HG02763 (cell line): ENCODE measurements at regions not wholly inside any gene's neighbourhood (a gene's known extent, or its start where the extent isn't known, plus 50 kb on each side); places are given as distances from the start of the nearest gene placed in this dataset.
"Not testable (repeated sequence)": the region's sequence is repeated elsewhere in the genome, so short reads cannot be mapped to it uniquely, and the experiment has no call there.

Experiments used
- ATAC-seq: cut with Tn5 transposase; IDR thresholded peaks from one replicate; pipeline ENCODE4 v1.9.1; 2021; ENCODE audit warnings: mild to moderate bottlenecking, moderate library complexity; ENCODE audit not compliant: unreplicated experiment

- ATAC-seq, result no peak
Measured at GRCh38 chr7:114293289-114294012, 121.2 kb upstream of the FOXP2 start.

- ATAC-seq, result no peak
Measured at GRCh38 chr7:114279901-114280300, 134.7 kb upstream of the FOXP2 start.

GRCh38 chr7:114273218-114273617, 141.4 kb upstream of the FOXP2 start:
- no peak for ATAC-seq

DNA sequence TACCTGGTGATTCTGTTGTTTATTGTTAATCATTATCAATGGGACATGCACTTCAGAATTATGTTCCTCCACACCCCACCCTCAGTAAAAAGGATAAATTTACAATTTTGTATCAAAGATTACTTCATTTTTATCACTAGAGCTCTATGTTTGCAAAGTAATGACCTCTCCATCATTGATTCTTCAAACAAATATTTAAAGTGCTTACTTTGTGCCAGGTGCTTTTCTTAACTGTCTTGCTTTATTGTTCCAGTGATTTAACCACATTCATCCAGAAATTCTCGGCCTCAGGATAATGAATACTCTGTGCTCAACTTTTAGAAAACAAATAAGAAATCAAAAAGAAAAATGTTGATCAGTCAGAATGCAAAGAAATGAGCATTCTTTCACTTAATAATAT, 144.9 kb upstream of the FOXP2 start:
- ATAC-seq, result no peak

DNA sequence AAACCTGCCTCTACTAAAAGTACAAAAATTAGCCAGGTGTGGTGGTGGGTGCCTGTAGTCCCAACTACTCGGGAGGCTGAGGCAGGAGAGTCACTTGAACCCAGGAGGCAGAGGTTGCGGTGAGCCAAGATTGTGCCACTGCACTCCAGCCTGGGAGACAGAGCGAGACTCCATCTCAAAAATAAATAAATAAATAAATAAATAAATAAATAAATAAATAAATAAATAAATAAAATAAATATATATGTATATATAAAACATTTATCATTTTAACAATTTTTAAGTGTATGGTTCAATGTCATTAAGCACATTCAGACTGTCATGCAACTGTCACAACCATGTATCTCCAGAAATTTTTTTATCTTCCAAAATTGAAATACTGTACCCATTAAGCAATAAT, 147.1 kb upstream of the FOXP2 start:
- not testable (repeated sequence) for ATAC-seq

DNA sequence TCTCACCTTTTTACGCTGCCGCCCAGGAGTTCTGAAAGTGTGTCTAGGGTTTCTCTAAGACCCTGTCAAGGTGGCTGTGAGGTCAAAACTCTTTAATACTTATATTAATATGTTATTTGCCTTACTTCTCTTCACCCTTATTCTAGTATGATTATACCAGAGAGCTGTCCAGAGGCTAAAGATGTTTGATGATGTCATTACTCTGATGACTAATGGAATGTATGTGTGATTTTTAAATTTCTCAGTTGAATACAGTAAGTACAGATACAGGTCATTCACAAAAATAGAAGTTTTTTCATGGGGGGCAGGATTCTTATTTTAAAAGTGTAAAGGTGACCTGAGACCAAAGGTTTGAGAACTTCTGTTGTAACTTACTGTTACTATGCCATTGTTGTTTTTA, 150.6 kb upstream of the FOXP2 start:
- ATAC-seq, result no peak

- no peak for ATAC-seq
Measured at GRCh38 chr7:114263219-114263618, 151.4 kb upstream of the FOXP2 start.

DNA sequence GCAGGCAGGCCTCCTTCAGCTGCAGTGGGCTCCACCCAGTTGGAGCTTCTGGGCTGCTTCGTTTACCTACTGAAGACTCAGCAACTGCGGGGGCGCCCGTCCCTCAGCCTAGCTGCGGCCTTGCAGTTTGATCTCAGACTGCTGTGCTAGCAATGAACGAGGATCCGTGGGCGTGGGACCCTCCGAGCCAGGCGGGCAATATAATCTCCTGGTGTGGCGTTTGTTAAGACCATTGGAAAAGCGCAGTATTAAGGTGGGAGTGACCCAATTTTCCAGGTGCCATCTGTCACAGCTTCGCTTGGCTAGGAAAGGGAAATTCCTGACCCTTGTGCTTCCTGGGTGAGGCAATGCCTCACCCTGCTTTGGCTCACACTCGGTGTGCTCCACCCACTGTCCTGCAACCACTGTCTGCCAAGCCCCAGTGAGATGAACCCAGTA, 159.2 kb upstream of the FOXP2 start:
- ATAC-seq, result no peak

GRCh38 chr7:114243646-114244045, 171.0 kb upstream of the FOXP2 start:
- ATAC-seq, result no peak

DNA sequence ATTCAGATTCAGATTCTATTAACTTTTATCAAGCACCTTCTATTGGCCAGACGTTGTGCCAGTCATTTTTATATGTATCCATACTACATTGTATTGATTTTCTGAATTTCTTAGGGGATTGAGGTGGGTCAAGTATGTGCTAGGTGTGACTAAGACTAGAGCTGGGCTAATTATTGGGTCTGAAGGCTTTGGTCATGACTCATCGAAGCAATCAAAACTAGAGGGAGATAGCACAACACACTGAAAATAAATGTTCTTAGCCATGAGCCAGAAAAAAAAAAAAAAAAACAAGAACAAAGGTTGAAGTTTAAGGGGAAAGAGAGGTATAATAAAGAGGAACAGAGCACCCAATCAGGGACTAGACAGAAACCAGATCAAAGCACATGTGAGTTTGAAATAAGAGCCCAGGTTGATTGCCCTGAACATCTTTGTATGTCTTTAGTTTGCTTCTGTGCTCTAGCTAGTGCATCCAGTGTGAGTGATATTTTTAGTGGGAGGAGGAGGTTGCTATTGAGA, 171.6 kb upstream of the FOXP2 start:
- no peak for ATAC-seq

- ATAC-seq, result no peak
Measured at GRCh38 chr7:114229246-114229645, 185.4 kb upstream of the FOXP2 start.

- no peak for ATAC-seq
Measured at GRCh38 chr7:114225784-114226183, 188.8 kb upstream of the FOXP2 start.

DNA sequence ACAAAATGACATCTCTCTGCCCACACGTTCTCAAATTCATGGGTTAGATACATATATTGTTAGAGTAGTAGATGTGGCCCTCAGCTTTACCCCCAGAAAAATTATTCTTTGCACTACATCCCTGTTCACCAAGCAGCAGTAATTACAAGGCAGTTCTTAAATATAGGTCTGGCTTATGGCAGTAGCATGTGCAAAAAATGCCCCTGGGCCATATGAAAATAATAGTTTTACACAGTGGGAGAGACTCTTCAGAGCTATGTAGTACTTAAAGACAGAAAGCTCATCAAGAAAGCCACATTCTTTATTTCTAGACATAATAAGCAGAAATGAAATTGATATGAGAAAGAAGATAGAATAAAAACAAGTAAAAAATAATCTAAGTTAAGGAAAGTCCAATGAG, 196.3 kb upstream of the FOXP2 start:
- no peak for ATAC-seq

- no peak for ATAC-seq
Measured at GRCh38 chr7:114217026-114217806, 197.4 kb upstream of the FOXP2 start.

DNA sequence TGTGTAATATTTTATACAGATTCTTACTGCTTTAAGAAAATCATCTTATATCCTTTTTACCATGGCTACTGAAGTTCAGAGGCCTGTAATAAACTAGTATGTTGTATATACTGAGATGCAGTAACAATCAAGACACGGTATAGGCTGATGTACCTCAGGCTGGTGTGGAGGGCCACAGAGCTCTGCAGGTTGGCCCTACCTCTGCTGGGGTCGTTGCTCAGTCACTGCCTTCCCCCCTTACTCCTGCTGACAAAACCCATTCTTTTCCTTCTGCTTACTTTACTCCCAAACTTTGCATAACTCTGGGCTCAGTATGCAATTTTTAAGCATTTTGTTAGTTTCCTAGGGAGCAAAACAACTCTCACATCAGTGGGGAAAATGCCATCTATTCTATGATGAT, 200.1 kb upstream of the FOXP2 start:
- ATAC-seq, result no peak

DNA sequence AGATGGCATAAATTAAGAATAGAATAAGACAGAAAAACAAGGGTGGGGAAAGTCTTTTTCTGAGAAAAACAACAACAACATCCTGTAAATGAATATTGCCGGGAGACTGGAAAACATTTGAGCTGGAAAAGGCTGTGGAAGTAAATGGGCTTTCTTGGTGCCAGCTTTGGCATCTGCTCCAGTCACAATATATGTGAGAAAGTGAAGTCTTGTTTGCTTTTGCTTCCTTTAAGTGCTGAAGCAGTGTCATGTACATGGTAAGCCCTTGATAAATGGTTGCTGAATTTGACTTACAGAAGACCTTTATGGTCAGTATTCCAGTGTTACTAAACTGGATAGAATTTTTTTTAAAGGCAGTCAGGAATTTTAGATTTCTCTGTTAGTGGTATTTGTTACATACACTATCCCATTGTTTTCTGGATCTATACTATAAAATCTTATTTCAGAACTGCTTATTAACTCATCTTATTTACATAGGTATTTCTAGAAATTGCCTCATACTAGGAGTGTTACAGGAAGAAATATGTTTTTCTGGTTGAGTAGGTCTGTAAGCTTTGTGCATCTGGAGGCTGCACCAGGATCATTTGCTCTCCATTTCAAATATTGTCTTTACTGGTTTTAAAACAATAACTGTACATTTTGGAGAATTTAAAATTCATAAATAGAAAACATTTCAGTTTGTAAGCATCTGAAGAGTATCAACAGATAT, 201.7 kb upstream of the FOXP2 start:
- ATAC-seq, result no peak

DNA sequence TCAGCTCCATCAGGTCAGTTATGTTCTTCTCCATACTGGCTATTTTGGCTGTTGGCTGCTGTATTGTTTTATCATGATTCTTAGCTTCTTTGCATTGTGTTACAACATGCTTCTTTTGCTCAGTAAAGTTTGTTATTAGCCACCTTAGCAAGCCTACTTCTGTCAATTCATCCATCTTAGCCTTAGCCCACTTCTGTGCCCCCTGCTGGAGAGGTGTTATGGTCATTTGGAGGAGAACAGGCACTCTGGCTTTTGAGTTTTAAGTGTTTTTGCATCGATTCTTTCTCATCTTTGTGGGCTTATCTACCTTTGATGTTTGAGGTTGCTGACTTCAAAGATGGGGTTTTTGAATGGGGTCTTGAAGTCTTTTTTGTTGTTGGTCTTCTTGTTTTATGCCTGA, 204.6 kb upstream of the FOXP2 start:
- no peak for ATAC-seq

GRCh38 chr7:114206688-114207087, 207.9 kb upstream of the FOXP2 start:
- ATAC-seq, result no peak

DNA sequence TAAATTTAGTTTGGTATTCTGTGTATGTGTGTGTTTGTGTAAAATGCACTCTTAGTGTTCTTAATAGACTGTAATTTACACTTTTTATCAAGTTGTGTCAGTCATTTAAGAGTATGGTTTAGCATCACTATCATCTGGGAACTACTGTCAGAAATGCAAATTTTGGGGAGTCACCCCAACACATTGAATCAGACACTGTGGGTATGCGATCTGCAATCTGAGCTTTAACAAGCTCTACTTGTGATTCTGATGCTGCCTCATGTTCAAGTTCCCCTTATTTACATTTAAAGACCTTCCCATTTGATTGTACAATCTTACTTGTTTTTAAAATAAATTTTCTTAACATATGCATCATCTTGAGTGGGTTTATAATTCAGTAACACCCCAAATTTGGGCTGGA, 218.1 kb upstream of the FOXP2 start:
- ATAC-seq, result no peak

GRCh38 chr7:114190387-114190786, 224.2 kb upstream of the FOXP2 start:
- no peak for ATAC-seq

DNA sequence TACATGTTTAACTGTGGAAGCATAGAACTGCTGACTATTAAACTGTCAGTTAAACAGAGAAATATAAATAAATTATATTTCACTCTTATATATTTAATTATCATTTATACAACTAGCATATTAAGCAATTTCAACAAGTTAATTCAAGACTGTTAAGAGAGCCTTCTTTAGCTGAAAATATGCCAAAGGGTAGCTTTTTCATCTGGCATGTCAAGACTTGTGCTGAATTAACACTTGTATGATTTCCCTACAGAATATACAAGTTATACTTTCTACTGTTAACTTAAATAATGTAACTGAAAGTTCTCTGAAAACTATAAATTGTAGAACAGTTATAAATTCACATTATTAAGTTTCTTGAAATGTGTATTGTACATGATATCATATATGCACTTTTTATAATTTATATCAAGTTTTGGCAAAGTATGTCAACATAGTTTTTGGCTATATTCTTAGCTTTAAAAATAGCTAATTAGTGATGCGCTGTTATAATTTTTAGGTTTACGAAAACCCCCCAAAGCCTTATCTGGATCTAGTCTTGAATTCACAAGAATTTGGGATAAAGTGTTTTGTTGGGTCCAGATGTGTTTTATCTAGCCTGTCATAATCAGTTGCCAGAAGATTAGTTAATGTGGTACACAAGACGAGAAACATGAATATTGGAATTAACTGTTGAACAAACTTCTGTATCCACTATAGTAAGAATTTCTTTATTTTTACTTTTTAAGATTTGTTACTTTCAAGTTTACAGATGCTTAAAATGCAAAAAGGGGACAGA, 231.1 kb upstream of the FOXP2 start:
- ATAC-seq, result no peak
